H9 (cell line): ENCODE measurements at regions not wholly inside any gene's neighbourhood (a gene's known extent, or its start where the extent isn't known, plus 50 kb on each side); places are given as distances from the start of the nearest gene placed in this dataset.

ENCODE experiments used
- DNase-seq: peaks from one replicate; pipeline ENCODE4 v3.0.0-alpha.2; 2017
- H2AFZ ChIP-seq: one replicate; pipeline ENCODE4 v1.6.1; 2013; ENCODE audit warnings: mild to moderate bottlenecking, low read length, control low read depth, moderate library complexity
- H2AK5ac ChIP-seq: 2 replicates; pipeline ENCODE4 v1.6.1; 2013; ENCODE audit warnings: low read length, control low read depth, mixed read lengths; ENCODE audit not compliant: insufficient read length
- H2BK120ac ChIP-seq: one replicate; pipeline ENCODE4 v1.6.1; 2013; ENCODE audit warnings: low read depth, mild to moderate bottlenecking, low read length, control low read depth, inconsistent platforms; ENCODE audit not compliant: poor library complexity, severe bottlenecking
- H2BK12ac ChIP-seq: 2 replicates; pipeline ENCODE4 v1.6.1; 2013; ENCODE audit warnings: low read length, control low read depth, mixed read lengths, low read depth; ENCODE audit not compliant: insufficient read length
- H2BK15ac ChIP-seq: 2 replicates; pipeline ENCODE4 v1.6.1; 2013; ENCODE audit warnings: low read depth, low read length, control low read depth
- H2BK20ac ChIP-seq: one replicate; pipeline ENCODE4 v1.6.1; 2013; ENCODE audit warnings: low read depth, mild to moderate bottlenecking, low read length, control low read depth, inconsistent platforms; ENCODE audit not compliant: poor library complexity, severe bottlenecking
- H2BK5ac ChIP-seq: 2 replicates; pipeline ENCODE4 v1.6.1; 2013; ENCODE audit warnings: low read length, control low read depth, mixed read lengths; ENCODE audit not compliant: insufficient read length
- H3K14ac ChIP-seq: 2 replicates; pipeline ENCODE4 v1.6.1; 2013; ENCODE audit warnings: low read length, control low read depth; ENCODE audit not compliant: insufficient read depth
- H3K18ac ChIP-seq: 2 replicates; pipeline ENCODE4 v1.6.1; 2013; ENCODE audit warnings: low read depth, mild to moderate bottlenecking, mixed read lengths, low read length, control low read depth; ENCODE audit not compliant: insufficient read length
- H3K23ac ChIP-seq: 2 replicates; pipeline ENCODE4 v1.6.1; 2013; ENCODE audit warnings: low read length, control low read depth, mixed read lengths, low read depth; ENCODE audit not compliant: insufficient read length
- H3K23me2 ChIP-seq: 2 replicates; pipeline ENCODE4 v1.6.1; 2013; ENCODE audit warnings: low read depth, mild to moderate bottlenecking, mixed read lengths, low read length, control low read depth; ENCODE audit not compliant: insufficient read length, poor library complexity, severe bottlenecking
- H3K27ac ChIP-seq: 2 replicates; pipeline ENCODE4 v1.5.1; 2013; ENCODE audit warnings: low read length, control low read depth, mixed read lengths, low read depth; ENCODE audit not compliant: insufficient read length
- H3K27me3 ChIP-seq: 2 replicates; pipeline ENCODE4 v1.6.1; 2013; ENCODE audit warnings: low read length, control low read depth, inconsistent platforms; ENCODE audit not compliant: insufficient read depth
- H3K4ac ChIP-seq: 2 replicates; pipeline ENCODE4 v1.6.1; 2013; ENCODE audit warnings: low read depth, mild to moderate bottlenecking, control low read depth, inconsistent platforms, low read length, moderate library complexity
- H3K4me1 ChIP-seq: 2 replicates; pipeline ENCODE4 v1.6.1; 2013; ENCODE audit warnings: low read length, control low read depth, inconsistent platforms; ENCODE audit not compliant: insufficient read depth
- H3K4me2 ChIP-seq: 2 replicates; pipeline ENCODE4 v1.6.1; 2013; ENCODE audit warnings: low read length, control low read depth, mixed read lengths; ENCODE audit not compliant: insufficient read length, insufficient read depth
- H3K56ac ChIP-seq: 2 replicates; pipeline ENCODE4 v1.6.1; 2013; ENCODE audit warnings: low read depth, mild to moderate bottlenecking, mixed read lengths, low read length, control low read depth; ENCODE audit not compliant: insufficient read length
- H3K79me1 ChIP-seq: 2 replicates; pipeline ENCODE4 v1.6.1; 2013; ENCODE audit warnings: low read depth, mild to moderate bottlenecking, moderate library complexity, low read length, control low read depth, inconsistent platforms; ENCODE audit not compliant: insufficient read depth, poor library complexity, severe bottlenecking
- H3K79me2 ChIP-seq: 2 replicates; pipeline ENCODE4 v1.6.1; 2013; ENCODE audit warnings: low read length, control low read depth, inconsistent platforms; ENCODE audit not compliant: insufficient read depth
- H3K9ac ChIP-seq: 2 replicates; pipeline ENCODE4 v1.6.1; 2013; ENCODE audit warnings: low read length, control low read depth, mixed read lengths; ENCODE audit not compliant: insufficient read length; ENCODE audit errors: extremely low read depth
- H3K9me3 ChIP-seq: one replicate; pipeline ENCODE4 v1.6.1; 2013; ENCODE audit warnings: low read depth, low read length, inconsistent platforms; ENCODE audit not compliant: control insufficient read depth
- H3T11ph ChIP-seq: one replicate; pipeline ENCODE4 v1.6.1; 2013; ENCODE audit warnings: mild to moderate bottlenecking, low read length, control low read depth, inconsistent platforms
- H4K20me1 ChIP-seq: one replicate; pipeline ENCODE4 v1.6.1; 2013; ENCODE audit not compliant: control insufficient read depth, insufficient read length, insufficient read depth
- H4K5ac ChIP-seq: 2 replicates; pipeline ENCODE4 v1.6.1; 2013; ENCODE audit warnings: low read depth, mild to moderate bottlenecking, mixed read lengths, low read length, control low read depth; ENCODE audit not compliant: insufficient read length
- H4K8ac ChIP-seq: replicated peaks from 2 replicates; pipeline ENCODE4 v1.6.1; 2013; ENCODE audit warnings: low read length, control low read depth, mixed read lengths, low read depth; ENCODE audit not compliant: insufficient read length
- H4K91ac ChIP-seq: 2 replicates; pipeline ENCODE4 v1.6.1; 2013; ENCODE audit warnings: low read depth, mild to moderate bottlenecking, moderate library complexity, mixed read lengths, low read length, control low read depth; ENCODE audit not compliant: insufficient read length
- H3K27ac Mint-ChIP-seq, 3 experiments: 2 replicates in 2 of 3; 3 replicates in 1 of 3; pipeline ENCODE4 v1.8.0; 2020 to 2021; ENCODE audit warnings: mixed read lengths in 3 of 3, mild to moderate bottlenecking in 1 of 3, moderate library complexity in 1 of 3
- H3K27me3 Mint-ChIP-seq: 2 replicates; pipeline ENCODE4 v1.8.0; 2021; ENCODE audit warnings: low read depth, mild to moderate bottlenecking, moderate library complexity, mixed read lengths
- H3K36me3 Mint-ChIP-seq, 3 experiments: 2 replicates in 2 of 3; 3 replicates in 1 of 3; pipeline ENCODE4 v1.8.0; 2020 to 2021; ENCODE audit warnings: low read depth in 3 of 3, mixed read lengths in 3 of 3; ENCODE audit not compliant: insufficient read depth in 1 of 3
- H3K4me1 Mint-ChIP-seq, 2 experiments: 2 replicates each; pipeline ENCODE4 v1.8.0; 2020; ENCODE audit warnings: mixed read lengths in 2 of 2
- H3K4me3 Mint-ChIP-seq, 2 experiments: 2 replicates in 1 of 2; 3 replicates in 1 of 2; pipeline ENCODE4 v1.8.0; 2020 to 2021; ENCODE audit warnings: mild to moderate bottlenecking in 2 of 2, mixed read lengths in 2 of 2, moderate library complexity in 1 of 2
- H3K9me3 Mint-ChIP-seq, 2 experiments: 2 replicates in 1 of 2; 3 replicates in 1 of 2; pipeline ENCODE4 v1.8.0; 2020; ENCODE audit warnings: mild to moderate bottlenecking in 2 of 2, mixed read lengths in 2 of 2, moderate library complexity in 1 of 2
- WGBS: extraction: QIAGEN DNeasy Blood & Tissue Kit; methylation state at CpG from one replicate; pipeline ENCODE4 v1.1.7; 2013; ENCODE audit warnings: missing lambda C conversion rate, low lambda C conversion rate, mixed read lengths; ENCODE audit not compliant: insufficient read length; ENCODE audit errors: extremely low coverage; 5-methylcytosine and 5-hydroxymethylcytosine counted together
- TF ChIP-seq, protein P1 (sequence below): fragments of 200-600 bp; sonication (generic); conservative IDR thresholded peaks from 3 replicates; pipeline ENCODE4 v1.8.0; 2021; ENCODE audit warnings: antibody characterized with exemption, mild to moderate bottlenecking

DNA sequence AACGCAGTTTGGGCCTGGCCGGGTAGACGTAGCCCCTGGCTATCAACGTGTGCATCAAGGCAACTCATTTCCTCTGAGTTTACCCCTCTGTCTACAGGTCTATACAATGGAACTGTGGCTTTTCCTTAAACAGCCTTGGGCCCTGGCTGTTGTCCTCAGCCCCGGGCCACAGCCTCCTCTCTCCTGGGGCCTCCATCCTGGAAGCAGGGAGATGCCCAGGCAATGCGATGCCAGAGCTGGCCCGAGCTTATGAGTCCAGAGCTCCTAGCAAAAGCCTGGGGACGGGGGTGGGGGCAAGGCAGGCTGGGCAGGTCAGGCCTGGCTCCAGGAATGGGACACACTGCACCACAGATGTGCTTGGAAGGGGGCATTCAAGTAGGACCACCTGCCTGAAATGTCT, 89.6 kb upstream of the SMNDC1 start:
- H3K4me1 Mint-ChIP-seq: peaks cover 35 to 40% of the 10 kb centered on the region in 2 experiments
- no peaks in the 10 kb centered on the region for H3K27me3 ChIP-seq
- no peak overlapping the region for H3K27ac ChIP-seq

More for the DNA sequence above, 89.6 kb upstream of the SMNDC1 start:
- H2BK5ac ChIP-seq: no peak overlapping the region
- H2BK15ac ChIP-seq: no peak overlapping the region
- no peaks in the 10 kb centered on the region for H3K9me3 ChIP-seq
- no peaks in the 10 kb centered on the region for H3K23me2 ChIP-seq
- no CpG with 5 or more reads among the region's 8 CpGs for WGBS
- H2BK12ac ChIP-seq: no peak overlapping the region
- no peak overlapping the region; the same call in 1 of the 2 replicates for H3K14ac ChIP-seq
- no peak overlapping the region for H3K4ac ChIP-seq
- no peak overlapping the region for H4K5ac ChIP-seq
- no peaks in the 10 kb centered on the region; a peak in 1 of 5 replicates for H3K9me3 Mint-ChIP-seq
- H3K36me3 Mint-ChIP-seq: no peaks in the 10 kb centered on the region; a peak in 1 of 7 replicates
- H3K79me2 ChIP-seq: no peaks in the 10 kb centered on the region
- H3T11ph ChIP-seq: no peak overlapping the region
- H3K4me3 Mint-ChIP-seq: no peak overlapping the region
- peaks cover 4% of the 10 kb centered on the region for H3K27me3 Mint-ChIP-seq
- H3K56ac ChIP-seq: no peak overlapping the region
- H3K18ac ChIP-seq: no peak overlapping the region
- no peak overlapping the region for H3K23ac ChIP-seq
- TF ChIP-seq, protein P1, sequence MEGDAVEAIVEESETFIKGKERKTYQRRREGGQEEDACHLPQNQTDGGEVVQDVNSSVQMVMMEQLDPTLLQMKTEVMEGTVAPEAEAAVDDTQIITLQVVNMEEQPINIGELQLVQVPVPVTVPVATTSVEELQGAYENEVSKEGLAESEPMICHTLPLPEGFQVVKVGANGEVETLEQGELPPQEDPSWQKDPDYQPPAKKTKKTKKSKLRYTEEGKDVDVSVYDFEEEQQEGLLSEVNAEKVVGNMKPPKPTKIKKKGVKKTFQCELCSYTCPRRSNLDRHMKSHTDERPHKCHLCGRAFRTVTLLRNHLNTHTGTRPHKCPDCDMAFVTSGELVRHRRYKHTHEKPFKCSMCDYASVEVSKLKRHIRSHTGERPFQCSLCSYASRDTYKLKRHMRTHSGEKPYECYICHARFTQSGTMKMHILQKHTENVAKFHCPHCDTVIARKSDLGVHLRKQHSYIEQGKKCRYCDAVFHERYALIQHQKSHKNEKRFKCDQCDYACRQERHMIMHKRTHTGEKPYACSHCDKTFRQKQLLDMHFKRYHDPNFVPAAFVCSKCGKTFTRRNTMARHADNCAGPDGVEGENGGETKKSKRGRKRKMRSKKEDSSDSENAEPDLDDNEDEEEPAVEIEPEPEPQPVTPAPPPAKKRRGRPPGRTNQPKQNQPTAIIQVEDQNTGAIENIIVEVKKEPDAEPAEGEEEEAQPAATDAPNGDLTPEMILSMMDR: no peak
- H2BK20ac ChIP-seq: no peak overlapping the region
- no peak overlapping the region for H2AFZ ChIP-seq
- H4K20me1 ChIP-seq: no peaks in the 10 kb centered on the region
- DNase-seq: no peak
- no peak overlapping the region for H3K4me2 ChIP-seq
- H2BK120ac ChIP-seq: no peak overlapping the region
- no peaks in the 10 kb centered on the region for H3K79me1 ChIP-seq
- H3K4me1 ChIP-seq: peaks cover 9% of the 10 kb centered on the region; the same call in 1 of the 2 replicates
- H3K9ac ChIP-seq: no peak overlapping the region
- H4K8ac ChIP-seq: no peak overlapping the region
- no peak overlapping the region for H3K27ac Mint-ChIP-seq
- no peak overlapping the region for H2AK5ac ChIP-seq
- H4K91ac ChIP-seq: no peak overlapping the region
